Skin epidermis (tissue), 12 donors: ENCODE measurements at regions not wholly inside any gene's neighbourhood (a gene's known extent, or its start where the extent isn't known, plus 50 kb on each side); places are given as distances from the start of the nearest gene placed in this dataset.

Experiments
- H3K27ac ChIP-seq, 21 experiments: fragments of 200-600 bp; sonication (generic) in 11 of 21; one replicate each; pipeline ENCODE4 v1.5.0; 2020; ENCODE audit warnings: mild to moderate bottlenecking in 3 of 21, inconsistent platforms in 2 of 21, moderate library complexity in 2 of 21
- H3K4me3 ChIP-seq, 7 experiments: fragments of 200-600 bp; sonication (generic) in 2 of 7; one replicate each; pipeline ENCODE4 v1.5.0; 2020; ENCODE audit warnings: inconsistent platforms in 2 of 7, mild to moderate bottlenecking in 2 of 7, moderate library complexity in 1 of 7

GRCh38 chr15:70254311-70254869, 156.7 kb upstream of the TLE3 start:
- no peak overlapping the region for H3K4me3 ChIP-seq
- H3K27ac ChIP-seq: no peak overlapping the region

DNA sequence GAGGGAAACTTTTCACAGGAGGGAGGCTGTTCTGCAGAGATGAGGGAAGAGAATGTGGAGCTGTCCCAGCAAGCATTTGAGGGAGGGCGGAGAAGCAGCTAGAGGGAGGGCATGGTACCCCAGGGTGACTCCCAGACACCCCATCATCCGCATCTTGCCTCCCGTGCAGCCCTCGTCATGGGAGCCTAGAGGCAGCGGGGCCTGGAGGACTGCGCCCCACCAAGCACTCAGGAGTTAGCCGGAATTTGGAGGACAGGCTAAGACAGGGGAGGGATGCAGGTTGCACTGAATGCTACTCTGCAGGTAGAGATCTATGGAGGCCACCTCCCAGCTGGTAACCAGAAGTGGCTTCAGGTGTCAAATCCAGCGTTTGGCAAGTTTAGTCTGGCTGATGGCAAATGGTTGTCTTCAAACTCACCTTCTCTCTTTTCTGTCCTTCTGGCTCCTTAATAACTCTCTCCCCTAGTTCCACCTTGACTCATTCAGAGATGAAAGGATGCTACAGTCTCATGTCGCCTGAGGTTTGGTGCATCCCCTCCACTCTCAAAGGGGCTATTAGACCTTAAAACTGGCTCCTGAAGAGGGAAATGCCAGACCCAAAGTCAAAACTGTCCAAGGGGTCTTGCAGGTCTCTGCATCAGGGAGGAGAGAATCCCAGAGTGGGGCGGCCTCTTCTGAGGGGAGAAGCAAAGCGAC, 155.9 kb upstream of the TLE3 start:
- no peak overlapping the region for H3K27ac ChIP-seq
- no peak overlapping the region for H3K4me3 ChIP-seq

- Histone ChIP-seq H3K27ac (no peak overlapping the region), H3K4me3 (no peak overlapping the region)
Measured at GRCh38 chr15:70252951-70253320, 155.2 kb upstream of the TLE3 start.

DNA sequence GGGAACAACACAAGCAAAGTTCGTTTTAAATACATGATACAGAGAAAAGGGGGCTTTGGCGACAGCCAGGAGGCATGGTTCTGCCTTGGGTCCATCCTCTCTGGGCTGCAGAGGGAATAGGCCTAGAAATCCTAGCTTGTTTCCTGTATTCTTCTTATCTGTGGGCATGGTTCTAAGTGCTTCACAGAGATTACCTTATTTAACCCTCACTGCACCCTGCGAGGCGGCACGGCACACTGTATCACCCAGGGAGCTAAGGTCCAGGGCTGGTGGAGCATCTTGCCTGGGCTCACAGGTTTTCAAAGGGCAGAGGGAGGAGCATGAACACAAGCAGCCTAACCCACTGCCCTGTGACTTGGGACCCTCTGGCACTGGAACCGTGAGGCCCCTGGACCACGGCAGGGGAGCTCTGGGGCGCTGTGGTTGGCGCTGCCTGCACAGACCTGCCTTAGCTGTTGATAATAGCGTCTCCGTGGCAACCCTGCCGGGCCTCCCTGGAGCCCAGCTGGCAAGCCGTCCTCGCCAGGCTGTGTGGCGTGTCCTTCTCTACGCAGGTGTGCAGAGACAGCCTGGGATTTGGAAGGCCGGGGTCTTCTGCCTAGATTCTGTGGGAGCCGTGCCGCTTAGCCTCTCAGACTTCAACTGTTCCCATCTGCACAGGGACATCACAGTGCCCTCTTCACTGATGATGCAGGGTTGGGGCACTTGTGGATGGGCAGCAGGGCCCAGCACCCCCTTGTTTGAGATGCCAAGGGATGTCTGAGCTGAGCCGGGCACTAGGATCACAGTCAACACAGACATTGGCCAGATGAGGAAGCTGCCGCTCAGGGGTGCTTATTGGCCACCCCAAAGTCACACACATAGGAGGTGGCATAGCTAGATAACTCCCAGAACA, 154.6 kb upstream of the TLE3 start:
- H3K4me3 ChIP-seq: no peak overlapping the region
- no peak overlapping the region for H3K27ac ChIP-seq

- Histone ChIP-seq H3K4me3 (no peak overlapping the region), H3K27ac (no peak overlapping the region)
Measured at GRCh38 chr15:70251246-70251990, 153.7 kb upstream of the TLE3 start.

DNA sequence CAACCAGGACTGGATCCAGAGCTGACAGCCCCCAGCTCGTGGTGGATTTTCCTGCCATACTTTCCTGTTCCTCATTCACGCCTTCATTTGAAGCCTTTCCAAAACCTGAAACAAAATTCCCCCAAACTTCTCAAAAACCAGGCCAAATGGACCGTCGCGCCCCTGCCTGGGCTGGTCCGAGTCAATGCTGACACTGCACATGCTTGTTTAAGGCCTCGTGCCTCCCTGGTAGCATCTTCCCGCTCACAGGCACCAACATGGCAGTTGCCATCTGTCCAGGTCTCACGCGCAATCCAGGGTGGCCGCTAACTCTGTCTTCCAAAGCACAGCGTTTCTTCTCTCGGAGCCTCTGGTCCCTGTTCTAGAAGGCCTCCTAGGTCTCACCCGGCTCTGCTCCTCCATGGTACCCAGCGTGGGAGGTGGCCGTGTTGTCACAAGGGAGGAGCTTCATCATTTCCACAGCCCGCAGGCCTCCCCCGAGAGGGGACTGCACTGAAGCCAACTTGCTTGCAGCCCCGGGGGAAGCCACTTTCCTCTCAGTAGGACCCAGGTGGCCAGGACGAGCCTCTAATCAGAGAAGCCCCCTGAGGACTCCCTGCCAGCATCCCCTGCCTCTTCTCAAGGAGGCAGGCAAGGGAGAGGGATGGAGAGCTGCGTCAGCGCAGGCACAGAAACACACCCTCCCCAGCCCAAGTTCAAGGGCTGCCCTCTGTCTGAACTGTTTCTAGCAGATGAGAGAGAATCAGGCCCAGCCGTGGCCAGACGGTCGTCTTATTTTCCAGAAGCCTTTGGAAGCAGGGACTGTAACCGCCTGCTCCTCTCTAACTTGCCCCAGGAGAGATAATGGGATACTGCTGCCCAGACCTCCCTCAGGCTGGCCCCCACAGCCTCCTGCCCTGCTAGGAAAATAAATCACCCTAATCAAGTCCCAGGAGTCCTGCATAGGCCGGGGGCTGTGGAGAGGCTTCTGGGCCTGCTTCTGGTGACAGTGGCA, 152.8 kb upstream of the TLE3 start:
- no peak overlapping the region for H3K4me3 ChIP-seq
- H3K27ac ChIP-seq: no peak overlapping the region

GRCh38 chr15:70249616-70250015, 151.9 kb upstream of the TLE3 start:
- Histone ChIP-seq H3K4me3 (no peak overlapping the region), H3K27ac (no peak overlapping the region)

DNA sequence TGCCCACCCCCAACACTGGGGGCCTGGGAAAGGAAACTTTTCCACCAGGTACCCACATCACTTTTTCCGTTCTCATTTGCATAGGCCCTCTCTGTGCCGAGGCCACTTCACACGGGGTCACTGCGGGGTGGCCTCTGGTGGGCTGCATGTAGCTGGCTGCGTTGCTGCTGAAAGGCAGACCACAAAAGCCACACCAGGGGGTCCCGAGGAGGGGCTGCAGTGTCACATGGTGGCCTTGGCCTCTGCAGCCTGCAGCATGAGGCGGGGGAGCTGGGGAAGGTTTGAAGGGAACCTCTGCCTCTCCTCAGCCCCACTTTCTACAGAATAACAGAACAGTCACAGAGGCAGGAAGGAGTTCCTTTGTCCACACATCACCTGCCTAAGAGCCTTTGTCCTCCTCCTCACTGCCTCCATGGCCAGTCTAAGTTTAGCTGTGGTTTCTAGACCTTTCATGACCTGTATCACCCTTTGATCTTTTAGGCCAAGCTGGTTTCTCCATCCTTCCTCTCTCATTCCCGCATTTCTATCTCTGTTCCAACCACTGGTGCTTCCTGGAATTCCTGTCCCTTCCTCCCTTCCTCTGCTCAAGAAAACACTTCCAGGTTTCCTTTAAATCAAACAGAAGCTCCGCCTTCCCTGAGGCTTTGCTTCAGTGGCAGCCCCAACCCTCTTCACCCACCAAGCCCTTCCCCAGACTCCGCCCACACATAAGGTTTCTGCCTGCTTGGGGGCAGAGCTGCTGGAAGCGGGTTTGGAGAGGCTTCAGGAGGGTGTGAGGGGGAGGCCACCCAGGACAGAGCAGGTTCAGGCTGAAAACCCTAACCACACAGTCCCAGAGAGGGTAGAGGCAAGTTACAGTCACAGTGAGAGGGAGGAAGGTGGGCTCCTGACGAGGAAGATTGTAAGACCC, 150.7 kb upstream of the TLE3 start:
- H3K4me3 ChIP-seq: no peak overlapping the region
- H3K27ac ChIP-seq: no peak overlapping the region

- Histone ChIP-seq H3K27ac (no peak overlapping the region), H3K4me3 (no peak overlapping the region)
Measured at GRCh38 chr15:70247281-70247680, 149.6 kb upstream of the TLE3 start.

DNA sequence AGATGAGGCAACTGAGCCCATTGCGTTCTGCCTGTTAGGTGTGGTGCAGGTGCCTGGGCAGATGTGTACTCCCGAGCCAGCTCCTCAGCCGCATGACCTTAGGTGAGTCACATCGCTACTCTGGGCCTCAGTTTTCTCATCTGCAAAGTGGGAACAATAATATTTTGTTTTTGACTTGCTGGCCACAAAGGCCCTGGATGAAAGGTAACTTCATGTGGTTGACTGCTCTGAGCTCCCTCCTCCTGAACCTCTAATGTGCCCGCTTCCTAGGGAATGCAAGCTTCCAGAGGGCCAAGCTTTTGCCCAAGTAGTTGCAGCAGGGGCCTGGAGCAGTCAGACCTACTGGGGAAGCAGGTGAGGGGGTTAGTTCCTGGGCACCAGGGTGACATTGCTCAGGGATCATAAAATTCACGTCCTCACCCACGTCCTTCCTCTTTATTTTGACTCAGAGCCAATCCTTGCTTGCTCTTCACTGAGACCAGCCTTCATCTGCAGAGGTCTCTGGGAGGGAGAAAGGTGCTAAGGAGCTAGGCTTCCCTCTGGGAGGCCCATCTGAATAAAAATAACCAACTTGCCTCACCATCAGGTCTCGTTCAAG, 149.0 kb upstream of the TLE3 start:
- H3K4me3 ChIP-seq: no peak overlapping the region
- H3K27ac ChIP-seq: peak overlapping the region in 2 of 21 experiments; percentile 5 to 28

DNA sequence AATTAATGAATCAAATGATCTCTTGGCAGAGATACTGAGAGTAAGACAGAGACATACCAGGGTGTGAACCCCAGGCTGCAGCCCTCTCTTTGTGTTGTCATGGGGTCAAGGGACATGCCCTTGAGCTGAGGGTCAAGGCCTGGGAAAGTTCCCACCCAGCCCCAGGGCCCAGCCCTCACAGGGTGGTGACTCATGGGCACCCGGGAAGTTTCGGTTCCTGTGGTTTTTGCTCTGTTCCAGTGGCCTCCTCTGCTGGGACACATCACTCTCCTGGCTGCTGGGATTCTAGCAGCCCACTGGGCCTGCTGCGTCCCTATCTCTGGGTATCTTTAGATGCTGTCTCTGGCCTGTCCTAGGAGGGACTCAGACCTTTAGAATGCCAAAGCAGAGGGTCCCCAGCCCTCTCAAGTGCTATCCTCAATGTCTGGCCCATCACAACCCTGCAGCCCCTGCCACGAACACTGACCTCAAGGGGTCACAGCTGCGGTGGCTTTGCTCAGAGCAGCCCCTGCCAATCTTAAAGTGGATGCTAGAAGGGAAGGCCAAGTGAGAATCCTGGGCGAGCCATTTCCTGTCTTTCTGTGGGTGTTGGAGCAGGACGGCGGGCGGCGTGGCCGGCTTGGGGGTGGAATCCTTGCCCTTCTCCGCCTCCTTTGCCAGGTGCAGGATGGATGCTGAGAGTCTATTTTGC, 148.4 kb upstream of the TLE3 start:
- H3K27ac ChIP-seq: peak overlapping the region in 3 of 21 experiments; percentile 5 to 28 (median 5)
- no peak overlapping the region for H3K4me3 ChIP-seq

DNA sequence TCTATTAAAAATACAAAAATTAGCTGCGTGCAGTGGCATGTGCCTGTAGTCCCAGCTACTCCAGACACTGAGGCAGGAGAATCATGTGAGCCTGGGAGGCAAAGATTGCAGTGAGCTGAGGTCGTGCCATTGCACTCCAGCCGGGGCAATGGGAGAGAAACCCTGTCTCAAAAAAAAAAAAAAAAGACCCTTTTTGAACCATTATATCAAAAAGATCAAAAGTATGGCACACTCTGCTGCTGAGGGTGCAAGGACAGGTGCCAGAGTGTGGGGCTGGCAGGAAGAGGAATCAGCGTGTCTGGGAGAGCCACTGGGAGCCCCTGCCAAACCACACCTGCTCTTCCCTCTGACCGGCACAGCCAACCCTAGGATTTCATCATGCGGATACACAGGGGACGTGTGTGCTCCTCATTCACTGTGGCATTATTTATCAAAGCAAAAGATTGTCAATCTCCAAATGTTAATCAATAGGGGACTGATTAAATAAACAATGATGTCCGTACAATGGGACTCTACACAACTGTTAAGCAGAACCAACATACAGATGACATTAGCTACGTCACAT, 147.3 kb upstream of the TLE3 start:
- Histone ChIP-seq H3K4me3 (no peak overlapping the region), H3K27ac (no peak overlapping the region)

DNA sequence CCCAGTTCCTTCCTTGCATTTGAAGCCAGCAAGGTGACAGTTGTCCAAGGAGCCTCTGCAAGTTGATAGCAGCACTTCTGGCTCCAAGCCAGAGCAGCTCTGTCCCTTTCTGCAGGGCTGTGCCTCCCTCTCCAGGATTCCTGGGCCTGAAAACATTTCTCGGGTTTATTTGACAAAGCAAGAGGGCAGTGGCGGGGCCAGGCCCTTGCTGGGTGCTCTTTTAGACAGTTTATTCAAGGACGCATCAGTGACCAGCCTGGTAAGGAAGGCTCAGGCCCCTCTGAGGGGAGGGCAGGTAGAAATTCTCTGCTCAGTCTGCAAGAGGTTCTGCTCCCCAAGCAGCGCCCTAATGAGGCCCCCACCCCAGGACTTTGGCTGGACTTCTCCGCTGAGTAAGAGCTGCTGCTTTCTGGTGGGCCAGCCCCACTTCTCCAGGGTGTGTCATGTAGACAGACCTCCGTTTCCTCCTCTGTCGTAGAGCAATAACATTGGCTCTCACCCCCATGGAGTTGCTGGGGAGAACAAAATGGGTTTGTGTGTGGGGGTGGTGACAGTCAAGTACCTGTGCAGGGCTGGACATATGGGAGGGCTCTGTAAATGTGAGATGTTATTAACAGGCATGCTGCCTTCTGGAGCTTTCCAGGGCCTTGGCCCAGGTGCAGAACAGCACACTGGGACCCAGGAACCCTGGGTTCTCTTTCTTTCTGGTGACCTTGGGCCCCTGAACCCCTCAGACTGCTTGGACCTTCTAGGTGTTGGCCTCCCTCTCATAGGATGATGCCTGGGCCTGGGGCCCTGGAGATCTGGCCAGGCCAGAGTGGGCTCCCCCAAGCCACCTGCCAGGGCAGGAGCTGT, 146.2 kb upstream of the TLE3 start:
- Histone ChIP-seq H3K27ac (no peak overlapping the region), H3K4me3 (no peak overlapping the region)

DNA sequence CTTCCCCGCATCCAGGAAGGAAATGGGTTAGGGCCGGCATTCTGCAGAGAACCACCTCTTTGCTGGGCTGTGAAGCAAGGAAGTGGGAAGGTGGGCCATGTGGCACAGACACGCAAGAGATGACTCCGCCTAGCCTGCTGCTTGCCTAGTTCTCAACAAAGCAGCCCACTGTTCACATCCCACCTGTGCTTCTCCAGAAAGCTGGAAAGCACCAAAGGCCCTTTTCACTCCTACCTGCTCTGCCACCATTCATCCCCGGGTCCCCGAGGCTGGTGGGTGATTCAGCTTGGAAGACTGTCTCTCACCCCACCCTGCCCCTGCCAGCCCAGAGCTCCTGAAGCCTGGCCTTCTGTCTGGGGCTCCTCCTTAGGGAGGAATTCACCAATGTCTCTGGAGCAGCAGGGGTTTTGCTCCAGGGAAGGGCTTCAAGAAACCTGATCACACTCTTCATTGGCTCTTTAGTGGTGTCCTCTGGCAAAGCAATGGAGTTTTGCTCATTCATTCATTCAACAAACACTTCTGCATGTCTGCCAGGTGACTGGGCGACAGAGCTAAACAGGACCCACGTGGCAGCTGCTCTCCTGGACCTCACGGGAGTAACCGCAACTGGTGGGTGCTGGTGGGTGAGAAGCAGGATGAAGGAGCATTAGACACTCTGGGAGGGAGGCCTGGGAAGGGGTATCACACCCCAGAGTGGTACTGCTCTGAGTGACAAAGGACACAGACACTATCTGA, 145.4 kb upstream of the TLE3 start:
- H3K27ac ChIP-seq: no peak overlapping the region
- no peak overlapping the region for H3K4me3 ChIP-seq
